KBM-7 (cell line): ENCODE measurements at regions not wholly inside any gene's neighbourhood (a gene's known extent, or its start where the extent isn't known, plus 50 kb on each side); places are given as distances from the start of the nearest gene placed in this dataset.

ENCODE experiments used
- DNase-seq: peaks from one replicate; pipeline ENCODE4 v3.0.0-alpha.2; 2015
- in situ Hi-C: fragments of 300-500 bp; cut with MboI; formaldehyde crosslinking; loops from 2 replicates; pipeline ENCODE4 v1.14.3; 2020; ENCODE audit warnings: low sequenced_read_pairs, low pct_unique_long_range_greater_than_20kb, mixed read lengths

DNA sequence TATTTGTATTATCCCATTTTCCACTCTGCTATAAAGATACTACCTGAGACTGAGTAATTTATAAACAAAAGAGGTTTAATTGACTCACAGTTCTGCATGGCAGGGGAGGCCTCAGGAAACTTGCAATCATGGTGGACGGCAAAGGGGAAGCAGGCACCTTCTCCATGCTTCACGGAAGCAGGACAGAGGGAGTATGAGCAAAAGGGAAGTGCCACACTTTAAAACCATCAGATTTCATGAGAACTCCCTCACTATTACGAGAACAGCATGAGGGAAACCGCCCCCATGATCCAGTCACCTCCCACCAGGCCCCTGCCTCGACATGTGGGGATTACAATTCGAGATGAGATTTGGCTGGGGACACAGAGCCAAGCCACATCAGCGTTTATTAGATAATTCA, 172.8 kb downstream of the NR2F2 start:
- no peak for DNase-seq
- in situ Hi-C loops, result no loop called here

DNA sequence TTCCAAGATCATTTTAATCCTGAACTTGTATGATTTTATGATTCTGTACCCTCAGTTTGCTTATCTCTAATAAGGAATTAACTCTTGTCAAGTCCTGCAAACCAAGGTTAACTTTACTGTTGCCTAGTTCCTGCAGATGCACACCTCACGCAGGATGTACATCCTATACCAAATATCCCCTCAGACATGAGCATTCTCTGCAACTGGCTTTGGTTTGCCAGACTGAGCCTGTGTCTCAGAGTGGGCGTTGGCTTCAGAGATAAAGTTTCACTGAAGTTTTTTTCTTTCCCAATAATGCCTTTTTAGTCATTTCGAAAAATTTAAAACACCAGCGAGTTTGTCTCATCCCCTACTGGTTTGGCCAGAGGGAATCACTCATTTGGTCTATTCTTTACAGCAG, 173.9 kb downstream of the NR2F2 start:
- no peak for DNase-seq
- in situ Hi-C loops, result no loop called here

DNA sequence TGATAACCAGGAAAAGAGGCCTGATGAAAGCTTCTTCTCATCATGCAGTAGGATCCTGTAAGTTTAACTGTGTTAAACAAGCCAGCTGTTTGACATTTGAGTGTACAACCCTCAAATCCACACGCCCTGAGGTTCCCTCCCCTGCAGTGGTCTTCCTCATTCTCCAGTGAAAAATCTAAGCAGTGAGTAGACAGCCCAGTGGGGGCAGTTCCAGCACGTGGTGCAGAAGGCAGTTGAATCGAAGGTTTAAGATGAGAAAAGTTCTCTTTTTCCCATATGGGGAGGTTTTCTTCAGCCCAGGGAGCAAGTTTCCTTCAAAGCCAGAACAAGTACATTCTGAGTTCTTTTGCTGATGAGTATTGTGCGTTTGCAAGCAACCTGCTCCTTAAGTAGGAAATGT, 174.5 kb downstream of the NR2F2 start:
- in situ Hi-C loops, result no loop called here
- DNase-seq, result no peak

DNA sequence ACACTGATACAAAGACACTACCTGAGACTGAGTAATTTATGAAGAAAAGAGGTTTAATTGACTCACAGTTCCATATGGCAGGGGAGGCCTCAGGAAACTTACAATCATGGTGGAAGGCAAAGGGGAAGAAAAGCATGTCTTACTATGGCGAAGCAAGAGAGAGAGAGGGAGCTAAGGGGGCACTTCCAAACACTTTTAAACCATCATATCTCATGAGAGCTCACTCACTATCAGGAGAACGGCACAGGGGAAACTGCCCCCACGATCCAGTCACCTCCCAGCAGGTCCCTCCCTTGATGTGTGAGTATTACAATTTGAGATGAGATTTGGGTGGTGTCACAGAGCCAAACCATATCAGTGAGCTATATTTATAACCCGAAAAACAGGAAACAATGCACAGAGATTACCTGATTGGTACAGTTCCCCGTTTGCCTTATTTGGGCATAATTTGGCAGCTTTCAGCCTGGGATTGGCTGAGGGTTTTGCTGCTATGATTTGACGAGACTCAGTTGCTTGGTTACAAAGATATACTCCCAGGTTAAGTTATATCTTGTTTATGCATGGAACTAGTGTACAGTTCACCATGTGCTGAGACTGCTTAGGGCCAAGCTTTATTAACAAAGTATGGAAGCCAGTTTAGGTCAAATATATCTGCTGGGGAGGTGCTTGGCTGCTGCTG, 184.2 kb downstream of the NR2F2 start:
- in situ Hi-C loops, result no loop called here
- peak; percentile 32 for DNase-seq

DNA sequence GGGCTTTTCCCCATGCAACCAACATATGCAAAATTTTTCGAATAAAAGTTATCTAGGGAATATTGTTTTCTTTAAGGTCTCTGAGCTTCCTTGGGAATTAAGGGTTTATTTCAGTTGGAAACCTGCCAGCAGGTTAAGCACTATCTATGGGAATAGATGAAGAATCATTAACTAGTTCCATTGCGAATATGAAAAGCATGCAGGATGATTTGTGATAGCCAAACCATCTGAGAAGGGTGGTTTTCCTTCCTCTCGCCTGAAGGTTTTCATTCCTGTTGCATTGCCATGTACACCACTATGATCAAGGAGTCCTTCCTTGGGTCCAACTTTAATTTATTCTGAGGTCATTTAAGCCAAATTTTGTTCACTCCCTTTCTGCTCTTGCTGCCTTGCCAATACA, 184.9 kb downstream of the NR2F2 start:
- in situ Hi-C loops, result no loop called here
- no peak for DNase-seq

DNA sequence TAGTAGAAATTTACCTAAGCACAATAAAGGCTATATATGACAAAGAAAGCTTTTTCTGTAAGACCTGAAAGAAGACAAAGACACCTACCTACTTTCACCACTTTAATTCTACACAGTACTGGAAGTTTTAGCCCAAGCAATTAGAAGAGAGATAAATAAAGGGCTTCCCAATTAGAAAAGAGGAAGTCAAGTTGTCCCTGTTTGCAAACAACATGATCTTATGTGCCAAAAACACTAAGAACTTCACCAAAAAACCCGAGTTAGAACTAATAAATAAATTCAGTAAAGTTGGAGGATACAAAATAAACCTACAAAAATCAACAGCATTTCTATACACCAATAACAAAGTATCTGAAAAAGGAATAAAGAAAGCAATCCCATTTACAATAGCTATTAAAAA, 190.9 kb downstream of the NR2F2 start:
- in situ Hi-C loops, result no loop called here
- no peak for DNase-seq

DNA sequence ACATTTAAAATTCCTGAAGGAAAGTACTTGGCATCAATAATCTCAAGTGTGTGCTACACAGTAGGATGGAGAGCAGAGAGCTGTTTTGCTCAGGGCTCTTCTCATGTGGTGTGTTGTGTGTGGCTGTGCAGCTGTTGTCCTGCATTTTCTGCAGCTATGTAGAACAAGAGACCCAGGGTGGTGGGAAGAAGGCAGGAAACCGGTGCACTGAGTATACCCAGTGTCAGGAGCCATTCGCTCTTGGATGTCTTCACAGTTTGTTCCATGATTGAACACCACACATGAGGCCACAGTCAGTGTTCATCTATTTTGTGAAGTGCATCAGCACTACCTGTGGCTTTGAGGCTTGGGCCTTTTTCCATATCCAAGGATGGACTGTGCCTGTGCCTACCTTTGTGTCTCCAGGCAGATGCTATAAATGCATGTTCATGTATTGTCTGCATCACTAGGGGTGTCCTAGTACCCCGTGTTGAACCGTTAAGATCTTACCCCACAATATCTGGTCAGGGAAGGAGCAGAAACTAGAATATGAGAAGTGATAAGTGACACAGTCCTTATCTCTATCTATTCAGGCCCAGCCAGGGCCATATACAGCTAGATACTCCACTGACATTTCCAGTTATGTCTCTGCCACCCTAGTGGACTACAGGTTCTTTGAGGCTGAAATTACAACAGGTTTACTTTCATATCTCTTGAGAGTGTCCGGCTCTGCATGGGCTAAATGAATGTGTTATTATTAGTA, 194.3 kb downstream of the NR2F2 start:
- DNase-seq, result no peak
- in situ Hi-C loops, result no loop called here

DNA sequence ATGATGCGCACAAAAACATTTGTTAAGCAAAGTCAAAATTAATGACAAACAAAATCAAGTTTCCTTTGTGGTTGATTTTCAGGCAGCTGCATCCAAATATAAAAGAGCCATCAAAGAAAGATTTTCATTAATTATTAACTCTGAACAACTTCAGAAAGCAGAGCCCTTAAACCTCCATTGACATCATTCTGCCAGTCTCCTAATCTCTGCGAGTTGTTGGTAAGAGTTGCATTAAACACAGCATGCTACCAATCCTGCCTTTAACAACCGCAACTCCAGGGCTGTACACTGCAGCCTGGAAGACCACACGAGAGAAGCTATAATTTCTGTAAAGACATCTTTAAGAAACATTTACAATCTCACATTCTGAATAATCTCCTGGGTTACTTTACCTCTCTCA, 204.6 kb downstream of the NR2F2 start:
- in situ Hi-C loops, result no loop called here

DNA sequence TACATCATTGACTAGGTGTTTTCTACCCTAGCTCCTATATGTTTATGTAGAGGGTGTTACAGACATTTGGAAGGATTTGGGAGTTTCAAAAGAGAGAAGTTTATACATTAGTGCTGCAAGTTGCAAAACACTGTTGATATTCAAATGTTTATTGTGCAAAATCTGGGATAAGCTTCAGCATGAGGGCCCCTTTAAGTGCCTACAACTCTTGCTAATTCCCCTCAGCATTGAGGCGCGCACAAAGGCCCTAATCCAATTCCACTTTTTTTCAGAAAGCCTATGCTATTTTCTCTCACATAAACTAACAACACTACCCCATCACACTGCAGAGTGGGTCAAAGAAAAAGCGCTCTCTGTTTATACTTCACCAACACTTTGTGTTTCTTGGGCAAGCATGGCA, 208.0 kb downstream of the NR2F2 start:
- in situ Hi-C loops, result no loop called here
- DNase-seq, result no peak

More for the DNA sequence above, 204.6 kb downstream of the NR2F2 start:
- DNase-seq, result no peak

DNA sequence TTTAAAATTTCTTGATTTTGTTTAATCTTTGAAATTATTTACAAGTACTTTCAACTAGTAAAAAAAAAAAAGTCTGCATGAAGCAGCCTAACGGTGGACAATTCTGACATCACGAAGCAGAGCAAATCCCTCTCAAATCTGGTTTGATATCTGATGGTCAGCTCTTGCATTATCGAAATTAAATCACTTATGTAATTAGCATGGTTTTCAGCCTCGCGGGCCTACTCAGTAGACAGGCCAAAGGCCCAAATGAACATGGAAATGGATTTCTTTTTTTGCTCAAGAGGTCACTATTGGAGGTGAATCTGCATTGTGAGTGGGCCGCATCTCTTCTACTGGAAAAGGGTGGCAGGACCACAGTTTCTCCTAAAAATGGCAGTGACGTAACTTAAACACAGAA, 209.8 kb downstream of the NR2F2 start:
- in situ Hi-C loops, result no loop called here
- no peak for DNase-seq

DNA sequence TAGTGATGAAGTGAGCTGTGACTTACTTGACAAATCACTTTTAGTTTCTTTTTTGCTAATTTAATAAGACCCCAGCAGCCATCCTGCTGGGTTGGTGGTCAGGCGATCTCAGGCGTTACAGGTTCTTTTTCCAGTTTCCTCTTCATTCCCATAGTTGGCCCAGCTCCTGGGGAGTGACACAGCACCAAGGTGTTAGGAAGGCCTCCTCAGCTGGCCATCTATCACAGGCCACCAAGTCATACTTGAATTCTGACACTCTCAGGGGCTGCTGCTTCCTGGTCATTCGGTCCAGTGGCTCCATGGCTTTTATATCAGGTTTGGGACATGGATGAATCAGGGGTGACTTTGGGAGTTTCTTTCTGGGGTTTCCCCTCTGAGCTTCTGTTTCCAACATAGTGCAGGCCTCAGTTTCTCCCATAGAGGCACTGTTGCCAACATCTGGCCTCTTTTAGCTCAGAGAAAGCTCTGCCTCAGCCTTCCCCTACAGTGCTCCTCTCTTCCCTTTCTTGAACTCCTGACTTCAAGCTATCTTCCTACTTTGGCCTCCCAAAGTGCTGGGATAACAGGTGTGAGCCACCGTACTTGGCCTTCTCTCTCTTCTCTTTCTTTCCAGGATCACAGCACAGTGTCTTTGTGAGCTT, 211.8 kb downstream of the NR2F2 start:
- in situ Hi-C loops, result no loop called here
- DNase-seq, result no peak

DNA sequence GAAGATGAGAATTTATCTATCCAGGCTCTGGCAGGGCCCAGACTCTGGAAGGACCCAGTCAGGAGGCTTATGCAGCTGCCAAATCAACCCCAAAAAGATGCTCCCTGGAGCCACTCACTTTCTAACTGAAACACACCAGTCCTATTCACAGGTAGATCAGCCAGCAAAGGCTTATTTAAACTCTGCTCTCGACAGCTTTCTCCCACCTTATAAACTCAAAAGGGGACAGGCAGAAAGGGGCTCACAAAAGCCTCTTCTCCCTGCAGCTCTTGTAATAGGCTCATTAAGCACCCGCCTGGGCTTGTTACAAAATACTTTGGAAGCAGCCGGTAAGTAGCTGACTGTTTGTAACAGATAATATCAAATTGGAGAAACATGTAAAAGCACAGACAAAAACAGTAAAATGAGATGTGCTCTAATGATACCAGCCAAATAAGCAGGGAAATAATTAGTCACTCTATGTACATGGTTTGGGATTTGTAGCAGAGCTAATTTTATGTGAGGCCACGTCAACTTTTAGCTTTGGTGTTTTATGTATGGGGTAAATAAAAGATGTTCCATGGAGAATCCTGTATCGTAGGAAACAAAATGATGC, 213.8 kb downstream of the NR2F2 start:
- in situ Hi-C loops, result no loop called here

DNA sequence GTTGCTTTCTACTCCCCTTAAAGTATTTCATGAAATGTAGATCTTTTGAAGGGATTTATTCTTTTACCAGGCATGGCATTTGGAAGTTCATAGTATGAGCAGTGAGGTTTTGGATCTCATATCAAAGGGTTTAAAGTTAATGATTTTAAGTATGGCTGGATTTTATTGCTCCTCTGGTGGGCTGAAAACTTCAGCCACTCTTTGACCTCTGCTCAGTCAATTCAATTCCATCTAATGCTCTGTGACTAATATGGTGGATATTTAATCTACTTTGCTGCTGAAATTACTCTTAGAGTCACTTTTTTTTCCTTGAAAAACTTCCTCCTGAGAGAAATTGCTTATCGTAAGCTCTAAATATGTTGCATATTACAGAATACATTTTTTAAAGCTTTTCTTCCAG, 218.6 kb downstream of the NR2F2 start:
- in situ Hi-C loops, result no loop called here
- DNase-seq, result no peak

More for the DNA sequence above, 213.8 kb downstream of the NR2F2 start:
- DNase-seq, result no peak

DNA sequence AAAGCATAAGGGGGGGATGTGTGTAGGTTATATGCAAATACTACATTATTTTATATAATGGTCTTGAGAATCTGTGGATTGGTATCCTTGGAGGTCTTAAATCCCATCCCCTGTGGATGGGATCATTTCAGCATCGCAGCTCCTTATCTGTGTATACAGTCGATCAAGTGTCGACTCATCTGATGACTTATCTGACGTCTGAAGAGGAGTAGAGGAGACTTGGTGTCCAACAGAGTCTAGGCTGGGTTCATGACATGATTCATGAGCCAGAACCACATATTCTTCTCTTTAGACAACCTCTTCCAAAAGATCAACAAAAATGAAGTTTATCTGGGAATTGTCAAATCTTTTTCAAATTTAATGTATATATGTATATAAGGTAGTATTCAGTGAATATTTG, 220.7 kb downstream of the NR2F2 start:
- DNase-seq, result no peak
- in situ Hi-C loops, result no loop called here

DNA sequence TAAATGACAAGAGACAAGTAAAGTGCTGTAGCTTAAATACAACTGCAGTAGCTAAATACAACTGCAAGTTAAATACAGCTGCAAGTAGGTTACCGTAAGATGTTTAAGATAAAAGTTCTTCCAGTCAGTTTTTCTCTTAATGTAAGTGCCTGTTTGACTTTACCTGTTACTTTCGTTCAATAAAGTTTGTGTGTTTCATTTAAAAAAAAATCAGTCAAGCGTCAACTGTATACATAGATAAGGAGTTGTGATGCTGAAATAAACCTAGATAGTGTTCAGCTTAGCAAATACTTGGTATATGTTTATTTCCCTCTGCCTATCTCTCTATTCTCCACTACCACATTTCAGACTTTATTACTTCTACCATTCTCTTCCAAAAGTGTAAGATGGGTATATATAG, 221.2 kb downstream of the NR2F2 start:
- DNase-seq, result no peak
- in situ Hi-C loops, result no loop called here

DNA sequence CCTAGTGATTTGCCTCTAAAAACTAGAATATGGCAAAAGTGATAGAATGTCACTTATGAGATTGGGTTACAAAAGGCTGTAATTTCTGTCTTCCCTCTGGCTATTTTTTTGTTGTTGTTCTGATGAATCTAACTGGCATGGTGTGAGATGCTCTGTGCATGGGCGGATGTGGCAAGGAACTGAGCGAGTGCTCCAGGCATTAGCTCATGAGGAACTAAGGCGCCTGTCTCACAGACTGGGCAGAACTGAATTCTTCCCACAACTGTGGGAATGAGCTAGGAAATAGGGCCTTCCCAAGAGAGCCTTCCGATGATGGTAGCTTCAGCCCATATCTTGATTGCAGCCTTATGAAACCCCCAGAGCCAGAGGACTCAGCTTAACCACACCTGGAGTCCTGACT, 222.5 kb downstream of the NR2F2 start:
- in situ Hi-C loops, result no loop called here
- no peak for DNase-seq

DNA sequence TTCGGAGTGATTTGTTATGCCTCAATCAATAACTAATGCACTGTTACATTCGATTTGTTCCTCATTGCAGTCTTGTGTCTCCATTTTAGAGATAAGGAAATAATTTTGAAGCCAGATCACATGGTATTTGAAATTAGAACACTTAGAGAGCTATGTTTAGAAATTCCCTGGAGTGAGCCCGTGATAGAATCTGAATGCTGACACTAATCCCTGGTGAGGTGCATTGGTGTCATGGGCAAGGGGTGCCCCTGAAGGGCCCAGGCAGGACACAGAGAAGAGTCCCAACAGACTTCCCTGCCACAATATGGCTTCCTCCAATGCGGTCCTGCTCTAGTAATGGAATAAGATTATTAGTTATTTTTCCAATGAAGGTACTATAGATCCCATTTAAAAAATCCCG, 223.0 kb downstream of the NR2F2 start:
- in situ Hi-C loops, result no loop called here
- no peak for DNase-seq

DNA sequence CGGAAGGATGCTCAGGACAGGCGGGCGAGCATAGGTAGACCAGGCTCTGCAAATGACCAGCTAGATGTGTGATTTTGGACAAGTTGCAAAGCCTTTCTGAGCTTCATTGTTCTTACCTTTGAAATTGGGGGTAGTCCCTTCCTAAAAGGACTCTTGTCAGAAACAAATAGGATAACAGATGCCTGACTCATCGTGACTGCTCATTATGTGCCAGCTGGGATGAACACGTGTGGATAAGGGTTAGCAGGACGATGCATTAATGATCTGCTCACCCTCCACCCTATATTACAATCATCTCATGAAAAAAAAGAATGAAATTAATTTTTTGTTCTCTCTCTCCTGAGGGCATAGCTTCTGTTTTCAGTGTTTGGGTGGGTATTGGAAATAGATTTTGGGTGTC, 223.4 kb downstream of the NR2F2 start:
- no peak for DNase-seq
- in situ Hi-C loops, result no loop called here

DNA sequence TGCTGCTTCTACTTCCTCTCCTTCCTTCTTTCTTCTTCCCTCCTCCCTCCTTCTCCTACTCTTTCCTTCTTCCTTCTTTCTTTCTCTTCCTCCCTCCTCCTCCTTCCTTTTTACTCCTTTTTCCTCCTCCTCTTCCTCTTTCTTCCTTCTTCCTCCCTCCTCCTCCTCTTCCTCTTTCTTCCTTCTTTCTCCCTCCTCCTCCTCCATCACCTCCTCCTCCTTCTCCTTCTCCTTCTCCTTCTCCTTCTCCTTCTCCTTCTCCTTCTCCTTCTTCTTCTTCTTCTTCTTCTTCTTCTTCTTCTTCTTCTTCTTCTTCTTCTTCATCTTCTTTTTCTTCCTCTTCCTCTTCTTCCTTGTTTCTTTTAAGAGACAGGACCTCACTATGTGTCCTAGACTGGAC, 224.0 kb downstream of the NR2F2 start:
- in situ Hi-C loops, result no loop called here

DNA sequence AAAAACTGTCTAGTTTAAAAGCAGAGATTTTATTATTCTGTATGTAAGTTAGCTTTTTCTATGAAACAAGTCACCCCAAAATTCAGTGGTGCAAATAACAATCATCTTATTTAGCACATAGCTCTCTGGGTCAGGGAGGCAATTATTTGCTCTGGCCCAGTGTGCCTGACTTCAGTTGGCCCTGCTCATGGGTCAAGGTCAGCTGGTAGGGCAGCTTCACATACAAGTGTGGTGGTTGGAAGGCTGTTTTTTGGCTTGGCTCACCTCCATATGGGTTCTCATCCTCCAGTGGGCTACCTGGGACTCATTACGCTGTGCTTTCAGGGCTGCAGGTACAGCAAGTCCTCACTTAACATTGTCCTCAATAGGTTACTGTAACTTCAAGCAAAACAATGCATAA, 228.6 kb downstream of the NR2F2 start:
- in situ Hi-C loops, result no loop called here
- no peak for DNase-seq

More for the DNA sequence above, 224.0 kb downstream of the NR2F2 start:
- DNase-seq, result no peak
